NCI-H1436 treated with DMSO at 0.1 percent for 48 hours (cell line): ENCODE measurements at regions not wholly inside any gene's neighbourhood (a gene's known extent, or its start where the extent isn't known, plus 50 kb on each side); places are given as distances from the start of the nearest gene placed in this dataset.

Source experiments
- DNase-seq: peaks from one replicate; lab custom pipeline; 2025; lab: John Stamatoyannopoulos, UW

- no peak for DNase-seq
Observed at GRCh38 chr6:74879976-74880375, 325.9 kb downstream of the COL12A1 start.

GRCh38 chr6:74879234-74879633 is 326.6 kb downstream of the COL12A1 start:
- DNase-seq, result no peak

DNA sequence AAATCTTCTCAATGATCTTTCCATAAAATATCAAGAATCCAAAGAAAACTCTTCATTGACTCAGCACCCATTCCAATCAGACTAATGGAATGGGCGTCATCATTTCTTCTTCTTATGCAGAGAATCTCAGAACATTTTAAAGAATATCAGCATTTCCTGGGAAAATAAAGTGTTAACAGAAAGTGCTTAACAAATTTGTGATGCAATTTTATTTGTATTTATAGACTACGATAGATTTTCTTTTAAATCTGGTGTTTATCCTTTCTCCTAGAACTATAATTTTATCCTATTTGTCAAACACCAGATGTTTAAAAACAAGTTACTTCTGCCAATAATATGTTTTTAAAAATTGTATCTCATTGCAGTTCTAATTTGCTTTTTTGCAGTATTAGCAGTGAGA is 330.7 kb downstream of the COL12A1 start:
- DNase-seq, result no peak

DNA sequence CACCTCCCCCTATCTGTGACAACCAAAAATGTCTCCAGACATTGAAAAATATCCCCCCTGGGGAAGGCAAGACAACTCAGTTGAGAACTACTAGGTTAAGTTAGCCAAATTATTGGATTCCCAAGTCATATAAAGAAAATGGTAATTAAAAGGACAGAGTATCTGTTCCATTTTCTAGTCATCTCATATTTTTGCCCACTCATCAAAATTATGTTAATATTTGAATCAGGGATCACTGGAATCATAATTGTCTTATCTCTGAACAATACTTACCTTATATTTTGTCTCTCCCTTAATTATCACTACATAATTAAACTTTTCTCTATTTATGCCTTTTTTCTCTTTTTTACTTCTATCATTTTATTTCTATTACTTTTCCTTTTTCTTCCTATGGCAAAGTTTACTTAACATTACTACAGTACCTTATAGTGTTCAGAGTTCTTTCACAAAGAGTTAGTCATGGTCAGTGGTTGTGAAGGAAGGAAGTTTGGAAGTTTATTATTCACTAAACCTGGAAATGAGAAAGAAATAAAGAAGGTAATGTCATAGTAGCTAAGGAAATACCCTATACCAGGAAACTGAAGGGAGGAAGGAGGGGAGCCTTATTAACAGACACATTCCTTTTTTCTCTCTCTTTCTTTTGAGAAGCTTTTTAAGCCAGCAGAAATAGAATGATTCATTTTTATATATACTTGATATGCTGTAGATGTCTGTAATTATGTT is 332.9 kb downstream of the COL12A1 start:
- DNase-seq, result no peak

DNA sequence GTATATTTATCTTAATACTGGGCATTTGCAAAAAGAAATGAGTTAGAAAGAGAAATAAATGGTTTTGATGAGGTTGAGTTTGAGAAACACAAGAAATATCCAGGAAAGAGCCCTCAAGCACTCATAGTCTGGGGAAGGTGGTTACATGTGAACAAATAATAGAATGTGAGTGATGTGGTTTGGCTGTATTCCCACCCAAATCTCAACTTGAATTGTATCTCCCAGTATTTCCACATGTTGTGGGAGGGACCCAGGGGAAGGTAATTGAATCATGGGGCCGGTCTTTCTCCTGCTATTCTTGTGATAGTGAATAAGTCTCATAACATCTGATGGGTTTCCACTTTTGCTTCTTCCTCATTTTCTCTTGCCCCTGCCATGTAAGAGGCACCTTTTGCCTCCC is 334.1 kb downstream of the COL12A1 start:
- DNase-seq, result no peak

DNA sequence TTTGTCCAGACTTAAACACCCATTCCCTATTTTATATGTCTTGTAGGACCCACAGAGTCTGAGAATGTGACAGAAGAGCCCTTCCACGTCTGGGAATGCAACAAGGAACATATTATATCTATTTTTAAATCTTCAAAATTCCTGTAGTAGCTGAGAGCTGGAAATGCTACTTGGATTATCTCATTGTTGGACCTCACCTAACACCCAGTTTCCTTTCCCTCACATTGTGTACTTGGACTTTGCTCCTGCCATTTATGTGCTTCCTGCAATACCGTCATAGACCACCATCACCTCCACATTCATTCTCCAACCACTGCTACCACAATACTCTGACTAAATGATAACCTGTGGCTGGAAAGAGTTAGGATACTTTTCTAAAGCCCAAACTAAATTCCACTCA is 335.4 kb downstream of the COL12A1 start:
- DNase-seq, result no peak

GRCh38 chr6:74867291-74867690 is 338.6 kb downstream of the COL12A1 start:
- DNase-seq, result no peak

- DNase-seq, result no peak
Observed at GRCh38 chr6:74863968-74864367, 341.9 kb downstream of the COL12A1 start.

DNA sequence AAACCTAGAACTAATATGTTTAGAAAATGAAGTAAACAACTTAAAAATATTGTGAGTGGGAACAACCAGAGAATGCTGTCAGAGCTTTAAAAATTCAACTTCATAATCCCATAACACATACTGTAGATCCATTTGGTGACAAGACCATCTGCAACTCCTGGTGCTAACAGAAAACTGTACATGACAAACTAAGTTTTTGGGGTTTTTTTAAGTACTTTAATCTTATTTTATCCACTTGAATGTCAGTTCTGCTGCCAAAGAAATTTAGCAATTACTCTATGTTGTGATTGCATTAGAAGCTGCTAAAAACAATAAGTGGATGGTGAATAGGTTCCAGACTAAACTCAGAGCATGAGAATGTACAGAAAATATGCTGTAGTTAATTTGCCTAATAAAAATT is 345.4 kb downstream of the COL12A1 start:
- no peak for DNase-seq

DNA sequence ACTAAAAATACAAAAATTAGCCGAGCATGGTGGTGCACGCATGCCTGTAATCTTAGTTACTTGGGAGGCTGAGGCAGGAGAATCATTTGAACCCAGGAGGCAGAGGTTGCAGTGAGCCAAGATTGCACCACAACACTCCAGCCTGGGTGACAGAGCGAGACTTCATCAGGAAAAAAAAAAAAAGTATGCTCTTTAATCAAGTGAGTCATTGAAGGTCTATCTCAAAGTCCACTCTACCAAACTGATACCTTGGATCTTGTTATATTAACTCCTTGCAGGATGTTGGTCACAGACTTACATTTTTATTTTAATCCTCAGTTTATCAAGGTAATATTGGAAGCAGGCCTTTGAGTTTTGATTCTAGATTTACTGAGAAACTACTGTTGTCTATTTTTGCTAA is 348.7 kb downstream of the COL12A1 start:
- no peak for DNase-seq

GRCh38 chr6:74853991-74854390 is 351.9 kb downstream of the COL12A1 start:
- no peak for DNase-seq

- DNase-seq, result no peak
Observed at GRCh38 chr6:74851596-74851995, 354.3 kb downstream of the COL12A1 start.

DNA sequence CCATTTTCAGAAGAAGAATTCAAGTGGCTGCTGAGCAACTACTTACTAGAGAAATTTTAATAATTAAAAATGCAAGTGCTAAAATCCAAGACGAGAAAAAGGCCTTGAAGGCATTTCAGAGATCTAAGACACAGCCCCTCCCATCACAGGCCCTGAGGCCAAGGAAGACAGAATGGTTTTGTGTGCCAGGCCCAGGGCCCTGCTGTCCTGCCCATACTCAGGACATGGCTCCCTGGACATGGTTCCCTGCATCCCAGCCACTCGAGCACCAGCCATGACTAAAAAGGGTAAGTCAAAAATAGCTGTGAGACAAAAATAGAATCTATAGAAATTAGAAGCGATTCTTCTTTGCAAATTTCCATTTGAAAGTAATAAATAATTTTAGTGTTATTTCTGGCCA is 364.9 kb downstream of the COL12A1 start:
- no peak for DNase-seq

DNA sequence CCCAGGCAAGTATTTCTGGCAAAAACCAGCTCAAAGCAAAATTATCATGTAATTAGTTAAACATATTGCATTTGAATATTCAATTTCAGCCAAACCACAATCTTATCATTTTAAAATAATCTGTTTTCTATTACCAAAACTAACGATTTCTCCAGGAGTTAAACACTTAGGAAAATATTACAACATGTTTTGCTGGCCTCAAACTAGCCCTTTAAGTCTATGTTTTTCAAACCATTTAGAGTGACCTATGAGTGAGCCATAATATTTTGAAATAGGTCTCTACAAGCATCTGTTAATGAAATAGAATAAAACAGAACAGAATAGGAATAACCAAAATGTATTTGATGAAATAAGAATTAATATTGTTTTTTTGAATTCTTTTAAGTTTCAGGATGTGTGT is 370.9 kb downstream of the COL12A1 start:
- DNase-seq, result no peak

- no peak for DNase-seq
Observed at GRCh38 chr6:74826263-74826662, 379.6 kb downstream of the COL12A1 start.

- DNase-seq, result no peak
Observed at GRCh38 chr6:74814440-74814839, 391.4 kb downstream of the COL12A1 start.

DNA sequence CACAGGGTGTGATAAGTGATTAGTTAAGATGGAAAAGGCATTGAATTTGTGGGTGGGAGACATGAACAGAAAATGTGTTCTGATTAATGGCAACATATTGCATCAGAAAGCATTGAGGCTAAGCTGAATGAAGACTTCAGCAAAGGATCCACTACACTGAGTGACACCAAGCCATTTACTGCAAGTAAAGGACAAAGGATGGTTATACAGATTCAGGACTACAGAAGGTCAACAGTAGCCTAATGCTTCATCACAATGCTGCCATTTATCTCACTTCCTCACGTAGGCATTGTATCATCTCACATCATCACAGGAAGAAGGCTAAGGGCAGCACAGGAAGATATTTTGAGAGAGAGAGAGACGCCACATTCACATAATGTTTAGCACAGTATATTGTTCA is 398.2 kb downstream of the COL12A1 start:
- DNase-seq, result no peak

DNA sequence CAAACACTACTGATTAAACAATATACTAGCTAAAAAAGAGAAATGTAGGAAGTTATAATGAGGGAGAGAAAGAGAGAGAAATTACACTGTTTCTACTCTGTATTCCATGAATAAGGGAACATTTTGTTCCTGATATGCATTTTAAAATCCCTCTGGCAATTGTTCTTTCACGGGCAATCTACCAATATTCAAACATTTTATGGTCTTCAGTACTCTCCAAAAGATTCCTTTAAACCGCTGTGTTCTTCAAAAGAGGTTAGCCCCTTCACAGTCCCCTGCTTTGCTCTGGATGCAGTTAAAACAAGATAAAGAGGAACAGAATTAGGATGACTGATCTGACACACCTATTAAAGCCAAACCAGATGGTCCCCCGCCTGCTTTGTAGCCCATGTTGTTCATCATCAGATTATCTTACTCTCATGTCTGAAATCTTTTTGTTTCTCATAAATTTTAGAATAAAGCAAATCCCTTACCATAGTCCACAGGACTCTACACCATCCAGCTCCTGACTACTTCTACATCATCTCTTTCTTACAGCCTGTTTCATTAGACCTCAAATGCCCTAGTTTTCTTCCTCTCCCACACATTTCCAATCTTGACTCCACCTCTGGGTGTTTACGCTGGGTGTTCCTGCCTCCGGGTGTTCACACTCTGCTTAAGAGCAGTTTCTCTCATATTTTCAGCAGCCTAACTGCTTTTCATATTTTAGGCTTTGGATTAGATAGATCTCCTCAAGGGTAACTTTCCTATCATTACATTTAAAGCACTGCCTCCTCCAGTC is 399.7 kb downstream of the COL12A1 start:
- no peak for DNase-seq

- DNase-seq, result no peak
Observed at GRCh38 chr6:74798302-74798701, 407.6 kb downstream of the COL12A1 start.

- DNase-seq, result no peak
Observed at GRCh38 chr6:74785236-74785635, 420.6 kb downstream of the COL12A1 start.

- no peak for DNase-seq
Observed at GRCh38 chr6:74782346-74782745, 423.5 kb downstream of the COL12A1 start.

DNA sequence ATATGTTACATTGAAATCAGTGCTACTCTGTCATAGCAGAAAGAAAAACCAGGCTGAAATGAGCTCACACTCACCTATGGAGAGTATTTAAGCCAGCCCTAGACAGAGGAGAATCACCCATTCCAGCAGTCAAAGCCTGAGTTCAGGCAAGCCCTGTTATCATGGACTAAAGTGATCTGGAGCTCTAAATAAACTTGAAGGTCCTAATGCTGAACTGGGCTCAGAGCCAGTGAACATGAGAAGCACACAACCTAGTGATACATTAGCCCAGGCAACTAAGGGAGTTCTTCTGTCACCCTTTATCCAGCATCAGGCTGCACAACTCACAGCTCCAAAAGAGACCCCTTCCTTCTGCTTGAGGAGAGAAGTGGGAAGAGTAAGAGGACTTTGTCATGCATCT is 425.0 kb downstream of the COL12A1 start:
- DNase-seq, result no peak

- DNase-seq, result no peak
Observed at GRCh38 chr6:74768738-74769137, 437.1 kb downstream of the COL12A1 start.

GRCh38 chr6:74768120-74768519 is 437.7 kb downstream of the COL12A1 start:
- DNase-seq, result no peak
